Retinal pigment epithelial cell (primary cell): ENCODE measurements at regions not wholly inside any gene's neighbourhood (a gene's known extent, or its start where the extent isn't known, plus 50 kb on each side); places are given as distances from the start of the nearest gene placed in this dataset.

Experiments
- DNase-seq: peaks from one replicate; pipeline ENCODE4 v3.0.0-alpha.2; 2010; ENCODE audit warnings: low read depth
- H3K4me3 ChIP-seq: 2 replicates; pipeline ENCODE4 v1.5.1; 2011; ENCODE audit warnings: mild to moderate bottlenecking, low read length, control low read depth, moderate library complexity
- CTCF ChIP-seq: conservative IDR thresholded peaks from 2 replicates; pipeline ENCODE4 v1.5.1; 2011; ENCODE audit warnings: low read depth, low read length, control low read depth, inconsistent platforms

- DNase-seq = peak; percentile 37
- no peak for TF ChIP-seq CTCF
- H3K4me3 ChIP-seq = no peak overlapping the region
These were observed 196.2 kb upstream of the CFAP20DC start for GRCh38 chr3:59245859-59246501.

- TF ChIP-seq CTCF = no peak
- peak; percentile 46 for DNase-seq
- H3K4me3 ChIP-seq = no peak overlapping the region
These were observed 195.6 kb upstream of the CFAP20DC start for GRCh38 chr3:59245300-59245858.

GRCh38 chr3:59244343-59244742 is 194.5 kb upstream of the CFAP20DC start:
- no peak overlapping the region for H3K4me3 ChIP-seq
- TF ChIP-seq CTCF = no peak
- DNase-seq = no peak

GRCh38 chr3:59243476-59243875 is 193.7 kb upstream of the CFAP20DC start:
- no peak for DNase-seq
- TF ChIP-seq CTCF = no peak
- H3K4me3 ChIP-seq = no peak overlapping the region

GRCh38 chr3:59240666-59241255 is 190.9 kb upstream of the CFAP20DC start:
- DNase-seq = no peak
- no peak for TF ChIP-seq CTCF

GRCh38 chr3:59237121-59237520 is 187.3 kb upstream of the CFAP20DC start:
- no peak overlapping the region for H3K4me3 ChIP-seq
- no peak for TF ChIP-seq CTCF
- DNase-seq = no peak

More at GRCh38 chr3:59240666-59241255, 190.9 kb upstream of the CFAP20DC start:
- no peak overlapping the region for H3K4me3 ChIP-seq

- no peak for DNase-seq
- no peak for TF ChIP-seq CTCF
- H3K4me3 ChIP-seq = no peak overlapping the region
These were observed 185.8 kb upstream of the CFAP20DC start for GRCh38 chr3:59235634-59236012.
